K562 (cell line): ENCODE measurements at regions not wholly inside any gene's neighbourhood (a gene's known extent, or its start where the extent isn't known, plus 50 kb on each side); places are given as distances from the start of the nearest gene placed in this dataset.

Experiments used
- ATAC-seq: fragments of 200-7000 bp; cut with Tn5 transposase; 3 replicates; pipeline ENCODE4 v1.9.1; 2020; ENCODE audit warnings: moderate library complexity
- BruUV-seq: library from RNA; stranded (reverse); fragments of 400-500 nt; replicated peaks from 2 replicates; lab custom pipeline; 2021; lab: Mats Ljungman, UMichigan
- CTCF ChIA-PET: fragments of 300-600 bp; formaldehyde crosslinking; extraction: SDS; loops from one replicate; lab custom pipeline; 2021; ENCODE audit warnings: low intra/inter-chr PET ratio; lab: Yijun Ruan, JAX
- POLR2A ChIA-PET: fragments of 300-600, 350-650 bp; sonication (Branson Sonifier 250); formaldehyde crosslinking; extraction: SDS; loops from one replicate; lab custom pipeline; 2021; ENCODE audit warnings: antibody characterized with exemption, inconsistent platforms; lab: Yijun Ruan, JAX
- DNase-seq, 4 experiments: peaks; one replicate each; pipeline versions ENCODE4 v3.0.0 to v3.0.0-alpha.2; 2011 to 2018; ENCODE audit warnings: low spot score in 3 of 4, mixed read lengths in 3 of 4; ENCODE audit errors: extremely low read depth in 1 of 4
- FAIRE-seq: peaks from 2 replicates; lab custom pipeline; 2011; peaks lifted over from hg19 to GRCh38; lab: Jason Lieb, UNC
- H2AFZ ChIP-seq: 2 replicates; pipeline ENCODE4 v1.6.0; 2011; ENCODE audit warnings: low read depth, low read length, control low read depth, inconsistent platforms
- H3K27ac ChIP-seq: fragments of 200-600 bp; 3 replicates; pipeline ENCODE4 v1.8.0; 2011; ENCODE audit warnings: low read depth, mild to moderate bottlenecking, control low read depth, inconsistent platforms, low read length, moderate library complexity, mixed read lengths; ENCODE audit errors: extremely low read depth
- H3K27me3 ChIP-seq, 2 experiments: fragments of 300-600 bp in 1 of 2; 2 replicates in 1 of 2; 3 replicates in 1 of 2; pipeline versions ENCODE4 v1.6.0 to v1.8.0; 2011; ENCODE audit warnings: inconsistent platforms in 2 of 2, low read length in 2 of 2, mild to moderate bottlenecking in 1 of 2, mixed read lengths in 1 of 2, moderate library complexity in 1 of 2; ENCODE audit not compliant: control insufficient read depth in 2 of 2, insufficient read depth in 2 of 2
- H3K36me3 ChIP-seq: fragments of 300-600 bp; 3 replicates; pipeline ENCODE4 v1.8.0; 2011; ENCODE audit warnings: mild to moderate bottlenecking, low read length, inconsistent platforms; ENCODE audit not compliant: control insufficient read depth, insufficient read depth
- H3K4me1 ChIP-seq, 2 experiments: fragments of 200-600 bp in 1 of 2; replicated peaks in 1 of 2; 2 replicates in 1 of 2; 3 replicates in 1 of 2; pipeline versions ENCODE4 v1.5.1 to v1.8.0; 2011; ENCODE audit warnings: inconsistent platforms in 2 of 2, low read length in 2 of 2, mild to moderate bottlenecking in 1 of 2, mixed read lengths in 1 of 2, moderate library complexity in 1 of 2; ENCODE audit not compliant: control insufficient read depth in 2 of 2, insufficient read depth in 2 of 2
- H3K4me2 ChIP-seq: 2 replicates; pipeline ENCODE4 v1.6.1; 2011; ENCODE audit warnings: low read length, control low read depth, inconsistent platforms, mixed read lengths; ENCODE audit not compliant: insufficient read depth
- H3K4me3 ChIP-seq: fragments of 200-600 bp; sonication (generic), shearing (Covaris generic); 2 replicates; pipeline ENCODE4 v1.5.1; 2016; ENCODE audit warnings: control low read depth, inconsistent platforms
- H3K79me2 ChIP-seq: fragments of 200-600 bp; 3 replicates; pipeline ENCODE4 v1.8.0; 2011; ENCODE audit warnings: low read length, inconsistent platforms; ENCODE audit not compliant: control insufficient read depth, insufficient read depth
- H3K9ac ChIP-seq, 2 experiments: 2 replicates each; pipeline versions ENCODE4 v1.6.0 to v1.6.1; 2011; ENCODE audit warnings: low read depth in 2 of 2, low read length in 2 of 2, control low read depth in 1 of 2, inconsistent platforms in 1 of 2, mild to moderate bottlenecking in 1 of 2, mixed read lengths in 1 of 2; ENCODE audit not compliant: insufficient read depth in 1 of 2
- H3K9me1 ChIP-seq: one replicate; pipeline ENCODE4 v1.6.0; 2011; ENCODE audit warnings: inconsistent platforms, mild to moderate bottlenecking, low read length, moderate library complexity; ENCODE audit not compliant: control insufficient read depth, insufficient read depth
- H3K9me3 ChIP-seq: replicated peaks from 2 replicates; pipeline ENCODE4 v1.5.1; 2011; ENCODE audit warnings: low read depth, low read length, inconsistent platforms; ENCODE audit not compliant: control insufficient read depth, insufficient read depth
- H4K20me1 ChIP-seq: replicated peaks from 2 replicates; pipeline ENCODE4 v1.6.1; 2011; ENCODE audit warnings: low read length, inconsistent platforms, mixed read lengths; ENCODE audit not compliant: control insufficient read depth, insufficient read depth
- ARHGAP35 ChIP-seq: fragments of 450-650 bp; IDR thresholded peaks from 2 replicates; pipeline ENCODE4 v1.6.1; 2018; ENCODE audit not compliant: partially characterized antibody
- BRF1 ChIP-seq: IDR thresholded peaks from 3 replicates; pipeline ENCODE4 v1.6.1; 2011; ENCODE audit warnings: borderline replicate concordance, mild to moderate bottlenecking; ENCODE audit not compliant: insufficient read length; ENCODE audit errors: extremely low read depth
- DIDO1 ChIP-seq: fragments of 450-650 bp; IDR thresholded peaks from 2 replicates; pipeline ENCODE4 v1.6.1; 2016; ENCODE audit warnings: low read depth, missing biosample characterization, missing genetic modification characterization
- ERF ChIP-seq: fragments of 450-650 bp; formaldehyde crosslinking; IDR thresholded peaks from 2 replicates; pipeline ENCODE4 v1.4.0; 2020; ENCODE audit warnings: mild to moderate bottlenecking, mixed read lengths
- ESRRB ChIP-seq: fragments of 250-450 bp; sonication (Bioruptor Pico); IDR thresholded peaks from 2 replicates; pipeline ENCODE4 v1.5.0; 2020; ENCODE audit warnings: mild to moderate bottlenecking, moderate library complexity, borderline replicate concordance
- GTF2E2 ChIP-seq: fragments of 200-800 bp; sonication (Bioruptor generic); IDR thresholded peaks from 2 replicates; pipeline ENCODE4 v1.6.1; 2016; ENCODE audit warnings: missing genetic modification characterization, missing compliant biosample characterization
- GTF2F1 ChIP-seq: IDR thresholded peaks from 2 replicates; pipeline ENCODE4 v1.6.1; 2011; ENCODE audit warnings: low read depth, low read length, improper control_type of control experiment
- HNRNPUL1 ChIP-seq: fragments of 200-400 bp; formaldehyde crosslinking; IDR thresholded peaks from 2 replicates; pipeline ENCODE4 v1.6.1; 2017; ENCODE audit warnings: low read length
- NCOA2 ChIP-seq, 2 experiments: fragments of 450-650 bp; IDR thresholded peaks; 2 replicates each; pipeline ENCODE4 v1.6.1; 2018; ENCODE audit warnings: mild to moderate bottlenecking in 2 of 2, moderate library complexity in 1 of 2; ENCODE audit not compliant: partially characterized antibody in 2 of 2
- NCOA4 ChIP-seq: fragments of 450-650 bp; IDR thresholded peaks from 2 replicates; pipeline ENCODE4 v1.6.1; 2018; ENCODE audit warnings: mild to moderate bottlenecking; ENCODE audit not compliant: partially characterized antibody
- NFIX ChIP-seq: fragments of 250-450 bp; sonication (Bioruptor Pico); IDR thresholded peaks from 2 replicates; pipeline ENCODE4 v1.4.0; 2020; ENCODE audit warnings: low read depth, mild to moderate bottlenecking, moderate library complexity
- PTTG1 ChIP-seq: fragments of 450-650 bp; IDR thresholded peaks from 2 replicates; pipeline ENCODE4 v1.6.1; 2016; ENCODE audit warnings: low read depth, mild to moderate bottlenecking, missing genetic modification characterization, missing compliant biosample characterization
- SMARCA5 ChIP-seq: fragments of 450-650 bp; IDR thresholded peaks from 2 replicates; pipeline ENCODE4 v1.6.1; 2016
- SRSF9 ChIP-seq: fragments of 200-400 bp; formaldehyde crosslinking; IDR thresholded peaks from 2 replicates; pipeline ENCODE4 v1.6.1; 2017; ENCODE audit warnings: low read depth, low read length, borderline replicate concordance
- TAF15 ChIP-seq: fragments of 200-400 bp; formaldehyde crosslinking; IDR thresholded peaks from 2 replicates; pipeline ENCODE4 v1.6.1; 2017; ENCODE audit warnings: mild to moderate bottlenecking, low read depth, low read length, moderate library complexity
- ZNF224 ChIP-seq: sonication (generic); formaldehyde crosslinking; IDR thresholded peaks from 2 replicates; pipeline ENCODE4 v1.8.0; 2022; ENCODE audit warnings: mild to moderate bottlenecking, missing genetic modification reagents
- ZNF436 ChIP-seq: fragments of 250-450, 450-650 bp; sonication (Bioruptor Pico); formaldehyde crosslinking; IDR thresholded peaks from 2 replicates; pipeline ENCODE4 v1.7.0; 2020; ENCODE audit warnings: mild to moderate bottlenecking
- WGBS: fragments of 100-300 bp; shearing (Covaris generic); methylation state at CpG from one replicate; pipeline ENCODE4 v1.1.6; 2016; ENCODE audit warnings: low coverage, mixed read lengths; ENCODE audit not compliant: insufficient coverage; ENCODE audit errors: missing lambda C conversion rate; 5-methylcytosine and 5-hydroxymethylcytosine counted together
- in situ Hi-C: fragments of 300-500 bp; cut with MboI; formaldehyde crosslinking; loops from 4 replicates; pipeline ENCODE4 v1.15.0; 2018; ENCODE audit warnings: inconsistent platforms, mixed read lengths
- intact Hi-C: fragments of 100-400 bp; cut with micrococcal nuclease; formaldehyde crosslinking; loops from 2 replicates; pipeline ENCODE4 v1.14.2; 2022
- TF ChIP-seq, protein P1 (sequence below): fragments of 250-450 bp; sonication (Bioruptor Pico); IDR thresholded peaks from 2 replicates; pipeline ENCODE4 v1.5.0; 2021; ENCODE audit warnings: mild to moderate bottlenecking, moderate library complexity
- TF ChIP-seq, protein P2 (sequence below): conservative IDR thresholded peaks from 2 replicates; pipeline ENCODE4 v1.6.1; 2011; ENCODE audit warnings: low read depth, mild to moderate bottlenecking, low read length; ENCODE audit not compliant: control insufficient read depth

DNA sequence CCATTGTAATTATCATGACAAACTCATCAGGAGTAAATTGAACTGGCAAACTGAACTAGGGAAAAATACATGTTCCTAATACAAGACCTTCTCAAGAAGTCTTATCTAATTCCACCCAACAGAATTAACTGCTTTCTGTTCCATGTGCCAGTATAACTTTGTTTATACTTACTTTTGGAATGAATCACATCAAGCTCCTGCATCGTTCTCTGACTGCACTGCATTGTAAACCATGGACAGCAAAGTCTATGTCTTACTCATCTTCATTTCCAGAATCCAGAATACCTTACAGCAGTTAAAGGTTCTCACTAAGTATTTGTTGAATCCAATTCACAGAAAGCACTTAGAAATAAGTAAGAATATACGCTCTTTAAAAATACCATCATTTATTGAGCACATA, 102.8 kb downstream of the PLK2 start (continued):
- TF ChIP-seq, protein P1, sequence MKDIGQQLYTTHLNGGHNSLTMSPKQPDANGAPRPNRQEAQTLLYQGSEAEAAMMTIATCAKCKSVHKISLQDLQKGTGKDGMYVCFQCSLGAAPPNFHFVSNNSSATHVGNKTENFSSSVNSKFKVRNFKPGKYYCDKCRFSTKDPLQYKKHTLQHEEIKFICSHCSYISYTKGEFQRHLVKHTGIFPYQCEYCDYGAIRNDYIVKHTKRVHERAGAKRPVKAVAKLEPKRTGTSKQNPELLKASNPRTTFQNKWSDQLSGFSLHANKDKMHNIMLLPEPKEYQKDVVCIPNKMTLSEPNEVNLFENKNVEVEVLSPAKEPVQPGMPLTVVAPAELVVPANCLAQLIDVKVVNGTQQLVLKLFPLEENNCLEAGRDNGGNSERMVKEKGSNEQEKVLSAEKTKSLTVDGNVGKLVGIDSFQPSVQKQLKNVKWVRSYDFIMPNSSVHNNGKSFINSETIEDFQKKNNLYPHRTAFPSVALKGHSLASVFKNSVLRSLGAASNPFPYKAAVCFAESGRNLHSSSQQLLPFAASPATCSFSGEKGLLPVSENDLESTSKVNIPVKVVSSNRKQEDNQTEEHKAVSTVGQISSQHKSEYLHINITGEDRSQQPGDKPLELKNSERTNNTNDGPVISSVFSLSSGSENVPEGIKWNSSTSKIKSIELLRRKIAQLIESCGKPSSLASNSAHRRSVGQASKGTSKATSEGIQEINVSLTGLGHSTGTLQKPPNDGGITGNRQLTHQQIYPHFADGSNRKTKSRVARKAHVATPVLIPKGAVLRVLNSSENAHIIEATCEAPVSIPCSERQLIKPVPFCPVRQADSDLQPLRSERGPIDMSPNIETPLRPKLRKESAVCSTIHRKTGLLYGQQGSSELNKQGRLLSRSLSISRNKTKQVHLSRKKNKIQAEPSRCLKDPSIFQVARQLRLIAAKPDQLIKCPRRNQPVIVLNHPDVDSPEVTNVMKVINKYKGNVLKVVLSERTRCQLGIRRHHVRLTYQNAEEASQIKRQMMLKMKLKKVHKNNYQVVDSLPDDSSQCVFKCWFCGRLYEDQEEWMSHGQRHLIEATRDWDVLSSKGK (CRISPR knock-in tag) = no peak
- TF ChIP-seq ARHGAP35 = no peak
- TF ChIP-seq HNRNPUL1 = no peak
- no peak for TF ChIP-seq GTF2E2

DNA sequence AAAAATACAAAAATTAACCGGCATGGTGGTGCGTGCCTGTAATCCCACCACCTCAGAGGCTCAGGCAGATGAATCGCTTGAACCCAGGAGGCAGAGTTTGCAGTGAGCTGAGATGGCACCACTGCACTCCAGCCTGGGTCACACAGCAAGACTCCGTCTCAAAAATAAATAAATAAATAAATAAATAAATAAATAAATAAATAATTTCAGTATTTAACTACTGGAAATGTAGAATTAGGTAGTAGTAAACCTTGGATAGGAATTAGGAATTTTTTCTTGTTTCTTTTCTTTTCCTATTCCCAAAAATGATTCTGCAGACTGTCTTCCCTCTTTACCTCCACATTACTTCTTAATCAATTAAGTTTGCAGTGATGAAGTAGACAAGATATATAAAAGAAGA, 103.2 kb downstream of the PLK2 start:
- no peak overlapping the region for H3K4me3 ChIP-seq
- no peak overlapping the region for H3K9ac ChIP-seq
- no peaks in the 10 kb centered on the region for H3K9me3 ChIP-seq
- no peaks in the 10 kb centered on the region for H3K79me2 ChIP-seq
- intact Hi-C loops = no loop called here
- CTCF ChIA-PET = no interaction called here
- H3K9me1 ChIP-seq = no peaks in the 10 kb centered on the region
- in situ Hi-C loops = no loop called here
- DNase-seq (no peak), ATAC-seq (no peak), FAIRE-seq (no peak)
- H3K4me2 ChIP-seq = no peak overlapping the region
- POLR2A ChIA-PET = no interaction called here
- no peaks in the 10 kb centered on the region for H3K4me1 ChIP-seq
- no peaks in the 10 kb centered on the region for H4K20me1 ChIP-seq
- no peak overlapping the region for H3K27ac ChIP-seq
- H3K27me3 ChIP-seq = no peaks in the 10 kb centered on the region
- BruUV-seq = no TSS peak
- H3K36me3 ChIP-seq = no peaks in the 10 kb centered on the region
- whole genome bisulfite sequencing = 9% methylated on average over 4 of the region's 4 CpGs
- H2AFZ ChIP-seq = no peak overlapping the region
- no peak for TF ChIP-seq NCOA4
- TF ChIP-seq ERF (CRISPR knock-in tag) = no peak
- TF ChIP-seq SRSF9 = no peak
- no peak for TF ChIP-seq BRF1
- no peak for TF ChIP-seq PTTG1
- no peak for TF ChIP-seq ZNF436 (CRISPR knock-in tag)
- no peak for TF ChIP-seq NFIX (CRISPR knock-in tag)
- no peak for TF ChIP-seq TAF15
- TF ChIP-seq ARHGAP35 = no peak
- TF ChIP-seq ESRRB (CRISPR knock-in tag) = no peak
- no peak for TF ChIP-seq SMARCA5
- no peak for TF ChIP-seq DIDO1 (tag)
- TF ChIP-seq GTF2F1 = no peak
- TF ChIP-seq, protein P2, sequence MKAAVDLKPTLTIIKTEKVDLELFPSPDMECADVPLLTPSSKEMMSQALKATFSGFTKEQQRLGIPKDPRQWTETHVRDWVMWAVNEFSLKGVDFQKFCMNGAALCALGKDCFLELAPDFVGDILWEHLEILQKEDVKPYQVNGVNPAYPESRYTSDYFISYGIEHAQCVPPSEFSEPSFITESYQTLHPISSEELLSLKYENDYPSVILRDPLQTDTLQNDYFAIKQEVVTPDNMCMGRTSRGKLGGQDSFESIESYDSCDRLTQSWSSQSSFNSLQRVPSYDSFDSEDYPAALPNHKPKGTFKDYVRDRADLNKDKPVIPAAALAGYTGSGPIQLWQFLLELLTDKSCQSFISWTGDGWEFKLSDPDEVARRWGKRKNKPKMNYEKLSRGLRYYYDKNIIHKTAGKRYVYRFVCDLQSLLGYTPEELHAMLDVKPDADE = no peak
- no peak for TF ChIP-seq ZNF224 (CRISPR knock-in tag)
- no peak for TF ChIP-seq NCOA2 (IDR thresholded peaks at IDR 0.05; ENCODE audit: partially characterized antibody in 2 of 2)
